HG03469 (cell line): ENCODE measurements at regions not wholly inside any gene's neighbourhood (a gene's known extent, or its start where the extent isn't known, plus 50 kb on each side); places are given as distances from the start of the nearest gene placed in this dataset.
"Not testable (repeated sequence)": the region's sequence is repeated elsewhere in the genome, so short reads cannot be mapped to it uniquely, and the experiment has no call there.

Experiments used
- ATAC-seq: cut with Tn5 transposase; IDR thresholded peaks from one replicate; pipeline ENCODE4 v1.9.1; 2021; ENCODE audit warnings: mild to moderate bottlenecking, moderate library complexity, moderate number of reproducible peaks; ENCODE audit not compliant: unreplicated experiment

DNA sequence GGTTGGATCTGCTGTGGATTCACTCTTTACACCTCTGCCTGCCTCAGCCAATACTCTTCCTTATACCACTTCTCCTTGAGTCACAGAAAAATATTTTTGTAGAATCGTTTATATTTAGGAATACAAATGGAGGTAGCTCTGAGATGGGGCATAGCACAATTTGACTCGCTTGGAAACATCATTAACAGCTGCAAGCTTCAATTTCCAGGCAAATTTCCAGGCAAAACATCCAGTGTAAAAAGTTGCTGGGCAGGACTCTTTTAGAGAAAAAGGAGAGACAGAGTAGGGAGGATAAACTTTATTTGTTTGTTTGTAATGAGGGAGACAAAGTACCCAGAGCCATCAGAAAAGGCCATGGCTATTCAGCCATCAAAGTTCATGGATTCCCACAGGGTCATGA, 74.4 kb upstream of the SOX11 start:
- ATAC-seq = no peak

GRCh38 chr2:5618271-5618670, 73.9 kb upstream of the SOX11 start:
- ATAC-seq = no peak

- ATAC-seq = not testable (repeated sequence)
Measured at GRCh38 chr2:5625556-5626065, 66.6 kb upstream of the SOX11 start.

GRCh38 chr2:5628484-5628883, 63.7 kb upstream of the SOX11 start:
- not testable (repeated sequence) for ATAC-seq

DNA sequence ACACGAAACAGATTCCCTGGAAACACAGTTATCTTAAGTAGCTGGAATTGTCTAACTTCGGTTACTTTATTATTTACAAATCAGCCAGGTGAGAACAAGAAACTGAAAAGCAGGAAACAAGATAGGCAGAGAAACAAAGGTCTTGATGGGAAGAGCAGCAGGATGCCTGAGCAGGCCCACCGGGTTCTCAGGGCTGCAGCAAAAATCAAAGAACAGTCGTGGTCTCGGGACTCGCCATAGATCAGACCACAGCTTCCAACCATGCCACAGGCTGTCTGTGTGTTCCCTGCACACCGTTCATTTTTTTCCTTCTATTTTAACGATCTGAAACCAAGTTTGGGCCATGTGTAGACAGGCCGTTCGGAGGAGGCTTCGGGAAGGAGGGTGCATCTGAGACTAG, 62.7 kb upstream of the SOX11 start:
- ATAC-seq = not testable (repeated sequence)

GRCh38 chr2:5637051-5637450, 55.1 kb upstream of the SOX11 start:
- ATAC-seq = not testable (repeated sequence)
